ENCODE measurements at regions not wholly inside any gene's neighbourhood (a gene's known extent, or its start where the extent isn't known, plus 50 kb on each side); places are given as distances from the start of the nearest gene placed in this dataset.

DNA sequence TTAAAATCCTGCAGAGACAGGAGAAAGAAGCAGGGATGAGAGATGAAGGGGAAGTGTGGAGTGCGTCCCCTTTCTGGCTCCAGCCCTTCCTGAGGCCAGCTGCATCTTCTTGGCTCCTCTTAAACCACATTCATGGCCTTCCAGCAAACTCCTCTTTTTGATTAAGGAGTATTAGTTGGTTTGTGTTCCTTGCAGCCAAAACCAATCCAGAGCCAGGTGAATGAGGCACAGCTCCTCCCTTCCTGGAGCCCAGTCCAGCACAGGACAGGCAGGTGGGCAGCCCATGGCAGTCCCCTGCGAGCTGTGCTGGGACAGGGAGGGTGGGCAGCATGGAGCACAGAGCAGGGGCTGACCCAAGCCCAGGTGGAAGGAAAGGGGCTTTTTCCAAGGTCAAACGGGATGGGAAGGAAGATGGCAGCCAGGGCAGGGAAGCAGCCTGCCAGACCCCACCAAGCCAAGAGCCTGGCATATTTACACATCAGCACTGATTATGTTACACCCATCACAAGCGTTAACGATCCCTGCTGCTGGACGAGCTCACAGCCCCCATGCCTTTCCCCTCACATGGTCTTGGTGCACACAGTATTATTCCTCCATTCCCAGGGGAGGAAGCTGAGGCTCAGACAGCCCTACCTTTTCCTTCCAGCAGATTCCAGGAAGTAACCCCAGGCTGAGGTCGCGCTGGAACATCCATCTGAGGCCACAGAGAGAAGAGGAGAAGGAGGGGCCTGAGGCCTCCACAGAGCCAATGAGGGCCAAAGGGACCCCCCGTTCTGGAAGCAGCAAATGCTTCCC is 175.6 kb downstream of the SMAD6 start:
- no peak overlapping the region for H2AFZ ChIP-seq (ENCODE audit: low read depth, low read length)
- no TSS peak for BruUV-seq (replicated peaks)

More for the DNA sequence above, 175.6 kb downstream of the SMAD6 start:
- Histone ChIP-seq H3K9me1 (ENCODE audit: control insufficient read depth, insufficient read depth, low read length) (no peaks in the 10 kb centered on the region), H3K36me3 (ENCODE audit: control insufficient read depth, insufficient read depth, low read length) (no peaks in the 10 kb centered on the region), H3K27ac (ENCODE audit: extremely low read depth, low read depth, low read length) (no peak overlapping the region), H3K9me3 (replicated peaks; ENCODE audit: control insufficient read depth, insufficient read depth, low read depth, low read length) (no peaks in the 10 kb centered on the region), H3K4me3 (no peak overlapping the region), H3K9ac (ENCODE audit: insufficient read depth in 1 of 2, low read depth in 2 of 2, low read length in 2 of 2) (peak overlapping the region in 1 of 2 experiments; percentile 37; a peak in 1 of 4 replicates), H4K20me1 (replicated peaks; ENCODE audit: control insufficient read depth, insufficient read depth, low read length) (no peaks in the 10 kb centered on the region), H3K4me1 (replicated peaks in 1 of 2; ENCODE audit: control insufficient read depth in 2 of 2, insufficient read depth in 2 of 2, low read length in 2 of 2) (peaks cover 0 to 4% of the 10 kb centered on the region in 2 experiments; a peak in 2 of 5 replicates), H3K4me2 (ENCODE audit: insufficient read depth, low read length) (no peak overlapping the region), H3K79me2 (ENCODE audit: control insufficient read depth, insufficient read depth, low read length) (no peaks in the 10 kb centered on the region), H3K27me3 (ENCODE audit: control insufficient read depth in 2 of 2, insufficient read depth in 2 of 2, low read length in 2 of 2) (peaks cover 3 to 31% of the 10 kb centered on the region in 2 experiments; a peak in 4 of 5 replicates)
- no peak for ATAC-seq
- in situ Hi-C loops (cut with MboI) (no loop called here), intact Hi-C loops (cut with micrococcal nuclease) (no loop called here)
- WGBS (ENCODE audit: insufficient coverage, low coverage, missing lambda C conversion rate), result 8% methylated on average over 9 of the region's 9 CpGs
- POLR2A ChIA-PET, result no interaction called here
- CTCF ChIA-PET (ENCODE audit: low intra/inter-chr PET ratio), result no interaction called here
- TF ChIP-seq ZNF780A (CRISPR knock-in tag; IDR thresholded peaks at IDR 0.05) (no peak), GATAD2B (IDR thresholded peaks at IDR 0.05; ENCODE audit: borderline replicate concordance) (no peak), NR2C1 (IDR thresholded peaks at IDR 0.05) (no peak), NR2C1 (tag; IDR thresholded peaks at IDR 0.05) (no peak), POLR3A (IDR thresholded peaks at IDR 0.05; ENCODE audit: borderline replicate concordance, extremely low read depth, insufficient read depth, insufficient read length) (no peak), THAP12 (CRISPR knock-in tag; IDR thresholded peaks at IDR 0.05) (no peak), POU5F1 (IDR thresholded peaks at IDR 0.05; ENCODE audit: borderline replicate concordance, low read depth, low read length, partially characterized antibody) (no peak), ZNF253 (CRISPR knock-in tag; conservative IDR thresholded peaks at IDR 0.05) (no peak), REST (IDR thresholded peaks at IDR 0.05; ENCODE audit: borderline replicate concordance) (no peak), REST (CRISPR knock-in tag; IDR thresholded peaks at IDR 0.05; ENCODE audit: low read depth) (no peak), CTBP1 (IDR thresholded peaks at IDR 0.05; ENCODE audit: borderline replicate concordance) (no peak), CCAR2 (IDR thresholded peaks at IDR 0.05; ENCODE audit: low read depth, low read length) (no peak)
- DNase-seq (ENCODE audit: extremely low read depth in 1 of 4, low spot score in 3 of 4), result no peak
- FAIRE-seq, result no peak
